NCI-H82 treated with DMSO at 0.1 percent for 48 hours (cell line): ENCODE measurements at regions not wholly inside any gene's neighbourhood (a gene's known extent, or its start where the extent isn't known, plus 50 kb on each side); places are given as distances from the start of the nearest gene placed in this dataset.

ENCODE experiments used
- DNase-seq: peaks from one replicate; lab custom pipeline; 2025; ENCODE audit not compliant: unreplicated experiment; lab: John Stamatoyannopoulos, UW

GRCh38 chr4:123564758-123565346 is 168.3 kb downstream of the SPRY1 start:
- DNase-seq: peak; percentile 56

DNA sequence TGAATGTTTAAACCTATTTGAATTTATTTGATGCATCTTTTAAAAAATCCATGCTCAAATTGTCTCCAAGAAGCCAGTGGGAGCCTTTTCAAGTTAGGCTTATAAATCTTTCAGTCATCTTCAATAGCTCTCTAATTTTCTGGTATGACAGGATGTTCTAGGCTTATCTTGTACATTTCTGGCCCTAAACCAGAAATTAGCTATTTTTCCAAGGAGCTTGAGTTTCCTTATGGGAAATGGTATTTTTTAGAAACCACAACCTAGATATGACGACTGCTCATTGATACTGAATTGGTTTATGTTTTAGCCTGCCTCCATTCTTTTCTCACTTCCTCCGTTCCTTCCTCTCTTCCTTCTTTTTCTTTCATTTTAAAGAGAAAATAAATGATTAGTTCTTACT is 172.3 kb downstream of the SPRY1 start:
- DNase-seq: no peak

GRCh38 chr4:123569541-123569940 is 172.9 kb downstream of the SPRY1 start:
- DNase-seq: no peak

- DNase-seq: no peak
Measured at GRCh38 chr4:123573866-123574508, 177.4 kb downstream of the SPRY1 start.

- no peak for DNase-seq
Measured at GRCh38 chr4:123575291-123575690, 178.7 kb downstream of the SPRY1 start.

GRCh38 chr4:123577225-123577906 is 180.8 kb downstream of the SPRY1 start:
- DNase-seq: no peak

DNA sequence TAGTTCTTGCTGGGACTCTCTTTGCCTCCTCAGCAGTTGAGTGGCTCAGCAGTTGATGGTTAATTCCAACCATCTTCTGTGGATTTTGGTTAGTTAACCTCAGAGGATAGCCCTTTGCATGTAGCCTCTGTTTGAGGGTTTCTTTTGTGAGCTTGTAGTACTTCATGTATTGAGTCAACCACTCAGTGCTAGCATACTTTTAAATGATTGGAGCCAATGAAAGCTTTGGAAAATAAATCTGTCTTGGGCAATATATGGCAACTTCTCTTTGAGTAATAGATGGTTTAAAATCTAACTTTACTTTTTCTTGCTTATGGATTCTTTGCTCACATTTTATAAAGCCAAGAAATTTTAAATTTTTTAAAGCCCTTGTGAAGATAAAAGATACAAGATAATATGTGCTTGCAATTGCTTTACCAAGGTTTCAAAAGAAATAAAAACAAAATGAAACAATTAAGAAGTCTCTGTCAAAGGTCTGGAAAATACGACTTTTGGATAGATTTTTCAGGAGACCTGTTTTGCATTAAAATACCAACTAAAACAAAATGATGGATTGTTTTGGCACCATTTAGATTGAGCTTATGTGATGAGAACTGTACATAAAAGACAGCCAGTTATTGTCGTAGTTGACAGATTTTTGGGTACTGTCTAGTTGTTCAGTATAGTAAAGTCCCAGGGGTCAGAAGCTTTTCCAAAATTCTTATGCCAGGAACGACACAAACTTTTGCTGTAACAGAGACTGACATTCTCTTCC is 181.9 kb downstream of the SPRY1 start:
- DNase-seq: no peak

DNA sequence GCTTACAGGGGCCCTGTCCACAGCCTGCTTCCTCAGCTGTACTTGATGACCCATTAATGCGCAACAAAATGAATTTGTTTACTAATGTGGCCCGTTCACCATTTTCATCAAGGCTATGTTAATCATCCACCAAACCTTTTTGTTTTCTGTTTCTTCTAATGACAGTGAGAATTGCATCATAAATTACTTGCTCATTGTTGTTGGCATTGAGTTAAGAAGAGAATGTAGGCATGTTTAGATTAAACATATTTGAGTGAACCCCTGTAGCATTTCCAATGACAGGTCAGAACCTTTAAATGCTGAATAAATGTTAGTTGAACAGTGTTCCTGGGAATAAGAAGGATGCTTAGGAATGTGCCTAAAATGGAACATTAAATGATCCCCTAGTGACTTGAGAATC is 183.4 kb downstream of the SPRY1 start:
- no peak for DNase-seq

DNA sequence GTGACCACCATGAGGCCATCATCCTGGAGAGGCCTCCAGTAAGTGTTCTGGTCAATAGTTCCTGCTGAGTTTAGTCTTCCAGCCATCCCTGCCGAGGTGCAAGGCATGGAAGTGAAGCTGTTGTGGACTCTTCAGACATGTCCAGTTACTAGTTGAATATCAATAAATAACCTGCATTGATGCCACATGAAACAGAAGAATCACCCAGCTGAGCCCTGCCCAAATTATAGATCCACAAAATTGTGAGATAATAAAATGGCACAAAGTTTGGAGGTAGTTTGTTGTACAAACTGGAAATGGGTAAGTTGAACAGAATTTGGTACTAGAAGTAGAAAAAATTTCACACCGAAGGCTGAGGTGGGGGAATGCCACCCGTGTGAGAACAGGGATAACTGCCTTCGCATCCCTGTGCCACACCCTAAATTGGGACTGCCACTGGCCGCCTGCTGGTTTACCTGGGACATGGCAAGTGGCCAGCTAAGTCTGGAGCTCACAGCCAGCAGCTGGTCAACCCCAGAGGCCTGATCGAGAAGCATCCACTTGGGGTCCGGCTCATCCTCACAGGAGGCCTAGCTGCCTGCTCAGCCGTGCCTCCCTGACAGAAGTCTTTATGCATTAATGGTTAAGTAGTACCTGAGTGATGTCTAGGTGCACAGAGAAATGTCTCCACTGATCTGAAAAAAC is 184.5 kb downstream of the SPRY1 start:
- no peak for DNase-seq

- no peak for DNase-seq
Measured at GRCh38 chr4:123581802-123582201, 185.2 kb downstream of the SPRY1 start.

DNA sequence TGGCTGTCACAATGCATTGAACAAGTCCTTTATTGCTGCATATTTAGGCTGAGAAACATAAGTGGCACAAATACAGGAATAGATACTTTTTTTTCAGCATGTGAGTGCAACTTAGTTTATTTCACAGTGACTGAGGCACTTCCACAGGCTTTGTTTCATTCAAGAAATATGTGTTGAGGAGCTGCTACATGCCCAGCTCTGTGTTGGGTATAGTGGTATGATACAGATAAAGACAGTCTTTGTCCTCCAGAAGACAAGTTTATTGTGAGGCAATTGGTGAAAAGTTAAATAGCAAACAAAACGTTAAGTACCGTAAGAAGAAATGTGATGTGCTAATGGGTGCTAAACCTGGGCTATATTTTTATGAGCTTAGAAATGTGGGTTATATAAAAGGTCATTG is 186.4 kb downstream of the SPRY1 start:
- no peak for DNase-seq

DNA sequence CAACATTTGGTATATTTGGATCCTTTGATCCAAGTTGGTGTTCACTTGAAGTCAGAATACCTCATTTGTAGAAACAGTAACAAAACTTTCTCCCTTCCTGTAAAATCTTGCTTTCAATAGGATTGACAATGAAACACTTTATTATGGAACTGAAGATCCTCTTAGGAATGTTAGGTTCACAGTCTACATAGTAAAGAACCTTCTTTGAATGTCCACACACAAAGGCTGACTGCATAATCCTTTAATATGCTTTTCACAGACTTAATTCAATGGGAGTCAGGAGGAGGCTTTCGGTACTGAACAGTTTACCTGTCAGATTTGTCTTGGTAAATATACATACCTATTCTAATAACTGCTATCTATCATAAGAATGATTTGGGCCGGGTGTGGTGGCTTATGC is 188.5 kb downstream of the SPRY1 start:
- DNase-seq: peak; percentile 2

DNA sequence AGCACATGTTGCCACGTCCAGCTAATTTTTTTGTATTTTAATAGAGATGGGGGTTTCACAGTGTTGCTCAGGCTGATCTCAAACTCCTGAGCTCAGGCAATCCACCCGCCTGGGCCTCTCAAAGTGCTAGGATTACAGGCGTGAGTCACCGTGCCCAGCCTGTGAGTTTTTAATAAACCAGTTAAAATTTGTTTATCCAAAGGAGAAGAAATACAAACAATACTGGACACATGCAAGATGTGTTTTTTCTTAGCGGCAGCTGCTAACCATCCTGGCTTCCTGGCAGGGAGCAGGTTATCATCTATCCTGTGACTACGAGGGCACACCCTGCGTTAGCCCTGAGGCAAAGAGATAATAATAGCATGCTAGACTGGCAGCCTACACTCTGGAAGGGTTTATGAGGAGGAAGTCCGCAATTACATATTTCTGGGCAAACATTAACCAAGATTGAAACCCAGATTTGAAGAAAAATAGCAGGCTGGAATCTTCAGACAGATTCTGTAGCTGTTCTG is 191.4 kb downstream of the SPRY1 start:
- no peak for DNase-seq

- DNase-seq: no peak
Measured at GRCh38 chr4:123588631-123589241, 192.1 kb downstream of the SPRY1 start.

DNA sequence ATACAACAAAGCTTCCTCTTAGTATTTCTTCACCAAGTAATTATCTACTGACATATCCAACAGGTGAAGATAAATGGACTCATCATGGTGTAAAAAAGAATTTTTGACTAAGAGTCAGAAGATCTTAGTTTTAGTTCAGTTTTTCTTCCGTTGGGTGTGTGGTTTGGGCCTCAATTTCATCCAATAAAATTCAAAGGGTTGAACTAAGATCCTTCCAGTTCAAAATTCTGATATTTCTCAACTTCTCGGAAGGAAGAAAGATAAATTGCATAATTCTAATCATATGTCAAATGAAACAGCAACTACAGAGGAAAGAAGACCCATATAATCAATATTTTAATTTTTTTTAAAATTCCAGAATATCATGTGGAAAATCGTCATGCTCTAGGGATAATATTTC is 192.7 kb downstream of the SPRY1 start:
- no peak for DNase-seq

- DNase-seq: no peak
Measured at GRCh38 chr4:123591875-123592274, 195.3 kb downstream of the SPRY1 start.

DNA sequence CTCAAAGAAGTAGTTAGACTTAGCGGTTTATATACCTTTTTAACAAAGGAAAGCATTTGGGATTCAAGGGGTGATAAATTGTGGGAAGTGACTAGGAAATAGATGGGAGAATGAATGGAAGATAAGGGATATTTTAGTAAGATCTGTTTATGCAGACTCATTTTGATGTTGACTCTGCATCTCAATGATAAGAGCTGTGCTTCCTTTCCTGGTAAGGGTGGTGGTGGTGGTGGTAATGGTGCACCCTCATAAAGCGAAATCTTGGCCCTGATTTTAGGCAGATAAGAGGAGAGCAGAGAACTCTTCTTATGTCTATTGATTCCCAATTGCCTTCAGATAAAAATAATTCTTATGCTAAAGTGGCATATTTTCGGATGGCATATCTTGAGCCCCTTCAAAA is 197.1 kb downstream of the SPRY1 start:
- DNase-seq: no peak

DNA sequence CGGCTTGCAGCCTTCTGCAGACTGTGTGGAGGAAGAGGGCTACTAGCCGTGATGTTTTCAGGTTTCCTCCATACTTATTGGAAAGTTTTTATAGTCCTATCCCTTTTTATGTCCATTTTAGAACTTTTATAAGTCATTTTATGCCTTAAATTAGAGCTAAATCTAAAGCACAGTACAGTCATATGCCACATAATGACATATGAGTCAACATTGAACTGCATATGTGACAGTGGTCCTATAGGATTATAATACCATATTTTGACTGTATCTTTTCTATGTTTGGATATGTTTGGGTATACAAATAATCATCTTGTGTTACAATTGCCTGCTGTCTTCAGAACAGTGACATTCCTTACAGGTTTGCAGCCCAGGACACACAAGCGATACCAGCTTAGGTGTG is 200.2 kb downstream of the SPRY1 start:
- DNase-seq: no peak

GRCh38 chr4:123597586-123597985 is 201.0 kb downstream of the SPRY1 start:
- no peak for DNase-seq

- DNase-seq: no peak
Measured at GRCh38 chr4:123598331-123598730, 201.7 kb downstream of the SPRY1 start.
